ENCODE measurements at regions not wholly inside any gene's neighbourhood (a gene's known extent, or its start where the extent isn't known, plus 50 kb on each side); places are given as distances from the start of the nearest gene placed in this dataset.

GRCh38 chr15:26357653-26358052, 415.2 kb downstream of the GABRB3 start:
- Histone ChIP-seq H3K9ac (ENCODE audit: low read length) (no peak overlapping the region), H3K4me3 (ENCODE audit: low read length) (no peak overlapping the region), H3K27ac (ENCODE audit: low read length) (no peak overlapping the region), H2AFZ (ENCODE audit: low read depth, low read length) (no peak overlapping the region), H4K20me1 (ENCODE audit: insufficient read depth, low read length) (no peaks in the 10 kb centered on the region), H3K27me3 (ENCODE audit: low read depth, low read length) (no peaks in the 10 kb centered on the region), H3K4me2 (ENCODE audit: low read length) (no peak overlapping the region), H3K79me2 (ENCODE audit: low read length) (no peaks in the 10 kb centered on the region), H3K4me1 (ENCODE audit: low read length) (no peaks in the 10 kb centered on the region), H3K9me3 (ENCODE audit: insufficient read depth, low read length) (no peaks in the 10 kb centered on the region), H3K36me3 (replicated peaks; ENCODE audit: low read depth, low read length) (no peaks in the 10 kb centered on the region)
- TF ChIP-seq CTCF (IDR thresholded peaks at IDR 0.05; ENCODE audit: low read depth, low read length) (no peak), EZH2phosphoT487 (IDR thresholded peaks at IDR 0.05; ENCODE audit: low read depth) (no peak)

- no peak overlapping the region for H2AFZ ChIP-seq (ENCODE audit: low read depth, low read length)
- H3K79me2 ChIP-seq (ENCODE audit: low read length): no peaks in the 10 kb centered on the region
- no peak overlapping the region for H3K4me2 ChIP-seq (ENCODE audit: low read length)
- H3K9ac ChIP-seq (ENCODE audit: low read length): no peak overlapping the region
- no peak overlapping the region for H3K4me3 ChIP-seq (ENCODE audit: low read length)
- no peaks in the 10 kb centered on the region for H3K36me3 ChIP-seq (replicated peaks; ENCODE audit: low read depth, low read length)
- no peak overlapping the region for H3K27ac ChIP-seq (ENCODE audit: low read length)
- TF ChIP-seq CTCF (IDR thresholded peaks at IDR 0.05; ENCODE audit: low read depth, low read length) (no peak), EZH2phosphoT487 (IDR thresholded peaks at IDR 0.05; ENCODE audit: low read depth) (no peak)
- H4K20me1 ChIP-seq (ENCODE audit: insufficient read depth, low read length): no peaks in the 10 kb centered on the region
- no peaks in the 10 kb centered on the region for H3K4me1 ChIP-seq (ENCODE audit: low read length)
- H3K9me3 ChIP-seq (ENCODE audit: insufficient read depth, low read length): no peaks in the 10 kb centered on the region
- H3K27me3 ChIP-seq (ENCODE audit: low read depth, low read length): no peaks in the 10 kb centered on the region
Observed at GRCh38 chr15:26355472-26356074, 417.3 kb downstream of the GABRB3 start.

- H3K4me1 ChIP-seq (ENCODE audit: low read length): no peaks in the 10 kb centered on the region
- no peak overlapping the region for H3K27ac ChIP-seq (ENCODE audit: low read length)
- no peak overlapping the region for H3K9ac ChIP-seq (ENCODE audit: low read length)
- no peak overlapping the region for H3K4me2 ChIP-seq (ENCODE audit: low read length)
- H3K27me3 ChIP-seq (ENCODE audit: low read depth, low read length): no peaks in the 10 kb centered on the region
- no peak overlapping the region for H2AFZ ChIP-seq (ENCODE audit: low read depth, low read length)
- no peaks in the 10 kb centered on the region for H3K79me2 ChIP-seq (ENCODE audit: low read length)
- no peak overlapping the region for H3K4me3 ChIP-seq (ENCODE audit: low read length)
- no peaks in the 10 kb centered on the region for H4K20me1 ChIP-seq (ENCODE audit: insufficient read depth, low read length)
- H3K9me3 ChIP-seq (ENCODE audit: insufficient read depth, low read length): no peaks in the 10 kb centered on the region
- no peaks in the 10 kb centered on the region for H3K36me3 ChIP-seq (replicated peaks; ENCODE audit: low read depth, low read length)
- TF ChIP-seq CTCF (IDR thresholded peaks at IDR 0.05; ENCODE audit: low read depth, low read length) (no peak), EZH2phosphoT487 (IDR thresholded peaks at IDR 0.05; ENCODE audit: low read depth) (no peak)
Observed at GRCh38 chr15:26352909-26353308, 420.0 kb downstream of the GABRB3 start.

GRCh38 chr15:26352406-26352805, 420.5 kb downstream of the GABRB3 start:
- TF ChIP-seq CTCF (IDR thresholded peaks at IDR 0.05; ENCODE audit: low read depth, low read length) (no peak), EZH2phosphoT487 (IDR thresholded peaks at IDR 0.05; ENCODE audit: low read depth) (no peak)
- Histone ChIP-seq H3K27me3 (ENCODE audit: low read depth, low read length) (no peaks in the 10 kb centered on the region), H3K4me3 (ENCODE audit: low read length) (no peak overlapping the region), H3K4me1 (ENCODE audit: low read length) (no peaks in the 10 kb centered on the region), H3K4me2 (ENCODE audit: low read length) (no peak overlapping the region), H3K27ac (ENCODE audit: low read length) (no peak overlapping the region), H3K9me3 (ENCODE audit: insufficient read depth, low read length) (no peaks in the 10 kb centered on the region), H2AFZ (ENCODE audit: low read depth, low read length) (no peak overlapping the region), H3K79me2 (ENCODE audit: low read length) (no peaks in the 10 kb centered on the region), H4K20me1 (ENCODE audit: insufficient read depth, low read length) (no peaks in the 10 kb centered on the region), H3K36me3 (replicated peaks; ENCODE audit: low read depth, low read length) (no peaks in the 10 kb centered on the region), H3K9ac (ENCODE audit: low read length) (no peak overlapping the region)

Measured in OCI-LY3 (cell line).